HEK293 (cell line): ENCODE measurements at regions not wholly inside any gene's neighbourhood (a gene's known extent, or its start where the extent isn't known, plus 50 kb on each side); places are given as distances from the start of the nearest gene placed in this dataset.

Source experiments
- CTCF ChIA-PET: fragments of 350-600 bp; formaldehyde crosslinking; extraction: SDS; loops from one replicate; lab custom pipeline; 2021; ENCODE audit warnings: antibody characterized with exemption; lab: Yijun Ruan, JAX
- POLR2A ChIA-PET: fragments of 300-600 bp; formaldehyde crosslinking; extraction: SDS; loops from one replicate; lab custom pipeline; 2020; ENCODE audit warnings: antibody characterized with exemption, inconsistent platforms; lab: Yijun Ruan, JAX
- H3K27ac ChIP-seq: fragments of 200-500 bp; sonication (Bioruptor generic); 2 replicates; pipeline ENCODE4 v1.5.1; 2014; ENCODE audit warnings: low read depth, low read length, control low read depth, inconsistent platforms; ENCODE audit errors: extremely low read depth
- H3K36me3 ChIP-seq, 2 experiments: fragments of 200-500 bp in 1 of 2; sonication (Bioruptor generic) in 1 of 2; 1 replicate in 1 of 2; 2 replicates in 1 of 2; pipeline ENCODE4 v1.5.1; 2014 to 2017; ENCODE audit warnings: inconsistent platforms in 2 of 2, low read length in 2 of 2; ENCODE audit not compliant: control insufficient read depth in 2 of 2, insufficient read depth in 1 of 2
- H3K4me1 ChIP-seq: fragments of 200-500 bp; sonication (Bioruptor generic); 2 replicates; pipeline ENCODE4 v1.5.1; 2014; ENCODE audit warnings: mild to moderate bottlenecking, low read length, inconsistent platforms; ENCODE audit not compliant: control insufficient read depth, insufficient read depth
- H3K4me3 ChIP-seq: 2 replicates; pipeline ENCODE4 v1.5.1; 2011; ENCODE audit warnings: low read depth, mild to moderate bottlenecking, control low read depth, low read length, moderate library complexity
- H3K9me3 ChIP-seq: fragments of 200-500 bp; sonication (Bioruptor generic); 2 replicates; pipeline ENCODE4 v1.5.1; 2014; ENCODE audit warnings: low read depth, low read length, inconsistent platforms; ENCODE audit not compliant: control insufficient read depth, insufficient read depth
- BCL11B ChIP-seq: fragments of 450-650 bp; formaldehyde crosslinking; IDR thresholded peaks from 2 replicates; pipeline ENCODE4 v1.5.1; 2016; ENCODE audit warnings: low read depth, missing biosample characterization, missing genetic modification characterization
- GLI2 ChIP-seq: fragments of 450-650 bp; formaldehyde crosslinking; IDR thresholded peaks from 2 replicates; pipeline ENCODE4; 2017; ENCODE audit warnings: missing biosample characterization, missing genetic modification characterization, low read depth, borderline replicate concordance
- KLF7 ChIP-seq: fragments of 450-650 bp; formaldehyde crosslinking; IDR thresholded peaks from 2 replicates; pipeline ENCODE4 v1.5.1; 2016; ENCODE audit warnings: missing biosample characterization, missing genetic modification characterization, borderline replicate concordance
- RBAK ChIP-seq: fragments of 450-650 bp; formaldehyde crosslinking; IDR thresholded peaks from 2 replicates; pipeline ENCODE4 v1.5.1; 2016; ENCODE audit warnings: missing biosample characterization, missing genetic modification characterization
- SCRT1 ChIP-seq: fragments of 450-650 bp; formaldehyde crosslinking; IDR thresholded peaks from 2 replicates; pipeline ENCODE4 v1.5.1; 2016; ENCODE audit warnings: missing biosample characterization, missing genetic modification characterization, borderline replicate concordance
- ZNF146 ChIP-seq: fragments of 450-650 bp; formaldehyde crosslinking; IDR thresholded peaks from 2 replicates; pipeline ENCODE4 v1.5.1; 2016; ENCODE audit warnings: missing biosample characterization, missing genetic modification characterization
- ZNF169 ChIP-seq: fragments of 450-650 bp; formaldehyde crosslinking; IDR thresholded peaks from 2 replicates; pipeline ENCODE4 v1.5.1; 2016; ENCODE audit warnings: missing biosample characterization, missing genetic modification characterization
- ZNF202 ChIP-seq: fragments of 450-650 bp; formaldehyde crosslinking; IDR thresholded peaks from 2 replicates; pipeline ENCODE4 v1.5.1; 2016; ENCODE audit warnings: missing biosample characterization, missing genetic modification characterization, borderline replicate concordance
- ZNF280D ChIP-seq: fragments of 450-650 bp; formaldehyde crosslinking; IDR thresholded peaks from 2 replicates; pipeline ENCODE4 v1.5.1; 2016; ENCODE audit warnings: missing biosample characterization, missing genetic modification characterization
- ZNF394 ChIP-seq: fragments of 450-650 bp; formaldehyde crosslinking; IDR thresholded peaks from 2 replicates; pipeline ENCODE4 v1.5.1; 2016; ENCODE audit warnings: missing biosample characterization, missing genetic modification characterization, mild to moderate bottlenecking, moderate library complexity, borderline replicate concordance
- ZNF501 ChIP-seq: fragments of 450-650 bp; formaldehyde crosslinking; IDR thresholded peaks from 2 replicates; pipeline ENCODE4 v1.5.1; 2016; ENCODE audit warnings: missing biosample characterization, missing genetic modification characterization
- ZNF514 ChIP-seq: fragments of 450-650 bp; formaldehyde crosslinking; IDR thresholded peaks from 2 replicates; pipeline ENCODE4 v1.5.1; 2016; ENCODE audit warnings: missing biosample characterization, missing genetic modification characterization
- ZNF580 ChIP-seq: fragments of 450-650 bp; formaldehyde crosslinking; IDR thresholded peaks from 2 replicates; pipeline ENCODE4 v1.5.1; 2016; ENCODE audit warnings: missing biosample characterization, missing genetic modification characterization
- ZNF600 ChIP-seq: fragments of 450-650 bp; formaldehyde crosslinking; IDR thresholded peaks from 2 replicates; pipeline ENCODE4 v1.5.1; 2016; ENCODE audit warnings: missing biosample characterization, missing genetic modification characterization
- ZNF621 ChIP-seq: fragments of 450-650 bp; formaldehyde crosslinking; IDR thresholded peaks from 2 replicates; pipeline ENCODE4 v1.5.1; 2017; ENCODE audit warnings: missing biosample characterization, missing genetic modification characterization
- ZNF626 ChIP-seq: fragments of 450-650 bp; sonication (Bioruptor Pico); formaldehyde crosslinking; IDR thresholded peaks from 2 replicates; pipeline ENCODE4 v1.5.1; 2018; ENCODE audit warnings: missing biosample characterization, missing genetic modification characterization, inconsistent platforms
- ZNF677 ChIP-seq: fragments of 450-650 bp; IDR thresholded peaks from 2 replicates; pipeline ENCODE4 v1.5.0; 2018; ENCODE audit warnings: missing biosample characterization, mild to moderate bottlenecking, missing genetic modification characterization, moderate library complexity
- ZNF701 ChIP-seq: fragments of 450-650 bp; formaldehyde crosslinking; IDR thresholded peaks from 2 replicates; pipeline ENCODE4 v1.5.1; 2016; ENCODE audit warnings: missing biosample characterization, missing genetic modification characterization
- ZNF768 ChIP-seq: fragments of 450-650 bp; formaldehyde crosslinking; IDR thresholded peaks from 2 replicates; pipeline ENCODE4 v1.5.1; 2018; ENCODE audit warnings: missing biosample characterization, mild to moderate bottlenecking, missing genetic modification characterization
- ZNF792 ChIP-seq: fragments of 450-650 bp; formaldehyde crosslinking; IDR thresholded peaks from 2 replicates; pipeline ENCODE4 v1.5.1; 2016; ENCODE audit warnings: missing biosample characterization, missing genetic modification characterization
- ZNF843 ChIP-seq: fragments of 450-650 bp; formaldehyde crosslinking; IDR thresholded peaks from 2 replicates; pipeline ENCODE4 v1.5.1; 2016; ENCODE audit warnings: missing biosample characterization, missing genetic modification characterization
- ZSCAN23 ChIP-seq: fragments of 450-650 bp; formaldehyde crosslinking; IDR thresholded peaks from 2 replicates; pipeline ENCODE4 v1.5.1; 2016; ENCODE audit warnings: missing biosample characterization, missing genetic modification characterization
- ZSCAN4 ChIP-seq: fragments of 450-650 bp; formaldehyde crosslinking; IDR thresholded peaks from 2 replicates; pipeline ENCODE4 v1.5.1; 2017; ENCODE audit warnings: missing biosample characterization, missing genetic modification characterization
- TF ChIP-seq, protein P1 (sequence below): fragments of 450-650 bp; formaldehyde crosslinking; IDR thresholded peaks from 2 replicates; pipeline ENCODE4 v1.5.1; 2017; ENCODE audit warnings: missing biosample characterization, missing genetic modification characterization
- TF ChIP-seq, protein P2 (sequence below): fragments of 450-650 bp; formaldehyde crosslinking; IDR thresholded peaks from 2 replicates; pipeline ENCODE4 v1.5.1; 2016; ENCODE audit warnings: missing biosample characterization, missing genetic modification characterization, low read depth
- TF ChIP-seq, protein P3 (sequence below): fragments of 450-650 bp; formaldehyde crosslinking; IDR thresholded peaks from 2 replicates; pipeline ENCODE4 v1.5.1; 2016; ENCODE audit warnings: missing biosample characterization, missing genetic modification characterization

DNA sequence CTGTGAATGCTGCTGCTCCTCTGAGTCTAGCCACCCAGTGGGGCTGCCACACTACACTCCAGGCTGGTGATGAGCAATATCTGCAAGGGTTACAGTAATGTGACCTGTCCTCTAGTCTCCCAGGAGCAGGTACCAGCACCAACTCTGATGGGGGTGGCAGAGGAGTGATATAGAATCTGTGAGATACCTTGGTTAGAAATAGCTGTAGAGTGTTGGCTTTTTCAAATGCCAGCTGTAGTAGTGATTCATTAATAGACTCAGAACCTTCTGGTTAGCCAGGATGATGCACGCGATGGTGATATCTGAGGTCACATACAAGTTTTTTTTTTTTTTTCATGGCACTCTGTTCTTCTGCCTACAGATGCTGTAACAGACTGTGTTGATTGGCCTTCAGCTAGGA is 757.1 kb downstream of the INHBA start:
- no peak overlapping the region for H3K4me3 ChIP-seq
- H3K27ac ChIP-seq = no peak overlapping the region
- no peaks in the 10 kb centered on the region for H3K36me3 ChIP-seq
- TF ChIP-seq ZSCAN23 (tag by site-specific recombination) (no peak), ZNF621 (tag by site-specific recombination) (no peak), ZNF169 (no peak), ZNF792 (tag by site-specific recombination) (no peak), ZNF580 (tag by site-specific recombination) (no peak), ZNF146 (no peak), ZNF202 (tag by site-specific recombination) (no peak), SCRT1 (no peak), KLF7 (no peak), ZNF626 (no peak), ZNF501 (no peak)
- TF ChIP-seq, protein P1, sequence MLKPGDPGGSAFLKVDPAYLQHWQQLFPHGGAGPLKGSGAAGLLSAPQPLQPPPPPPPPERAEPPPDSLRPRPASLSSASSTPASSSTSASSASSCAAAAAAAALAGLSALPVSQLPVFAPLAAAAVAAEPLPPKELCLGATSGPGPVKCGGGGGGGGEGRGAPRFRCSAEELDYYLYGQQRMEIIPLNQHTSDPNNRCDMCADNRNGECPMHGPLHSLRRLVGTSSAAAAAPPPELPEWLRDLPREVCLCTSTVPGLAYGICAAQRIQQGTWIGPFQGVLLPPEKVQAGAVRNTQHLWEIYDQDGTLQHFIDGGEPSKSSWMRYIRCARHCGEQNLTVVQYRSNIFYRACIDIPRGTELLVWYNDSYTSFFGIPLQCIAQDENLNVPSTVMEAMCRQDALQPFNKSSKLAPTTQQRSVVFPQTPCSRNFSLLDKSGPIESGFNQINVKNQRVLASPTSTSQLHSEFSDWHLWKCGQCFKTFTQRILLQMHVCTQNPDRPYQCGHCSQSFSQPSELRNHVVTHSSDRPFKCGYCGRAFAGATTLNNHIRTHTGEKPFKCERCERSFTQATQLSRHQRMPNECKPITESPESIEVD (tag by site-specific recombination) = no peak
- peaks cover 4% of the 10 kb centered on the region for H3K9me3 ChIP-seq
- CTCF ChIA-PET = no interaction called here
- H3K4me1 ChIP-seq = no peaks in the 10 kb centered on the region
- POLR2A ChIA-PET = no interaction called here

DNA sequence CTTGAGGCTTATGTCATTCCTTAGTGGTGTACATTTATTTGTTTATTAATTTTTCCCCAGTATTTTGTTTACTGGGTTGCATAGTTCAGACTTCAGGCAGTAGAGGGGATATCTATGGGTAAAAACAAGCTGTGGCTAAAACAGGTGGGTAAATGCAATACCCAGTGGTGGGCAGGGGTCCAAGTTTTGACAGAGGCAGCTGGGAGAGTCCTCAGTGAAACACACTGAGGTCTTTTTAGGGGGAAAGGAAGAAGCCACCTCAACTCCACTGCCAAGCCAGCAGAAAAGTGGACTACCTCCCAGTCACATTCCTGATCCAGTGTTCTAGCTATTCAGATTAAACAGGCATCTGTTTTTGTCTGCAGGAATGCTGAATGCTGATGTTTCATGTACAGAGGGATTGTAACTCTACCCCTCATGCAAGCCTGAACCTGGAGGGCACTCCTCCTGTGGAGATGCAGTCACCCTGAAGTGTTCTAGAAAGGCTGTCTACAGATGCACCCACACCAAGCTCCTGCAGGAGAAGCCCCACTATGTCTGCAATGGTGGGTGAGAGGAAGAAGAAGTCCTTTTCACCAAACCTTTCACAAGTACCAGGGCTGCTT is 757.8 kb downstream of the INHBA start:
- peaks cover 4% of the 10 kb centered on the region for H3K9me3 ChIP-seq
- CTCF ChIA-PET = no interaction called here
- no peak overlapping the region for H3K27ac ChIP-seq
- POLR2A ChIA-PET = no interaction called here
- no peak overlapping the region for H3K4me3 ChIP-seq
- H3K36me3 ChIP-seq = no peaks in the 10 kb centered on the region
- no peaks in the 10 kb centered on the region for H3K4me1 ChIP-seq
- TF ChIP-seq ZNF768 (tag by site-specific recombination) = no peak
- TF ChIP-seq ZNF843 (tag by site-specific recombination) = no peak
- TF ChIP-seq ZNF280D = no peak
- TF ChIP-seq ZNF600 (tag by site-specific recombination) = no peak
- TF ChIP-seq GLI2 (tag by site-specific recombination) = no peak
- TF ChIP-seq ZSCAN4 (tag by site-specific recombination) = no peak
- no peak for TF ChIP-seq ZNF701 (tag by site-specific recombination)
- TF ChIP-seq ZNF677 (tag by site-specific recombination) = no peak
- no peak for TF ChIP-seq BCL11B
- TF ChIP-seq ZNF514 (tag by site-specific recombination) = no peak
- no peak for TF ChIP-seq ZNF394 (tag by site-specific recombination)
- TF ChIP-seq, protein P2, sequence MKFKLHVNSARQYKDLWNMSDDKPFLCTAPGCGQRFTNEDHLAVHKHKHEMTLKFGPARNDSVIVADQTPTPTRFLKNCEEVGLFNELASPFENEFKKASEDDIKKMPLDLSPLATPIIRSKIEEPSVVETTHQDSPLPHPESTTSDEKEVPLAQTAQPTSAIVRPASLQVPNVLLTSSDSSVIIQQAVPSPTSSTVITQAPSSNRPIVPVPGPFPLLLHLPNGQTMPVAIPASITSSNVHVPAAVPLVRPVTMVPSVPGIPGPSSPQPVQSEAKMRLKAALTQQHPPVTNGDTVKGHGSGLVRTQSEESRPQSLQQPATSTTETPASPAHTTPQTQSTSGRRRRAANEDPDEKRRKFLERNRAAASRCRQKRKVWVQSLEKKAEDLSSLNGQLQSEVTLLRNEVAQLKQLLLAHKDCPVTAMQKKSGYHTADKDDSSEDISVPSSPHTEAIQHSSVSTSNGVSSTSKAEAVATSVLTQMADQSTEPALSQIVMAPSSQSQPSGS = no peak
- no peak for TF ChIP-seq RBAK (tag by site-specific recombination)
- TF ChIP-seq, protein P3, sequence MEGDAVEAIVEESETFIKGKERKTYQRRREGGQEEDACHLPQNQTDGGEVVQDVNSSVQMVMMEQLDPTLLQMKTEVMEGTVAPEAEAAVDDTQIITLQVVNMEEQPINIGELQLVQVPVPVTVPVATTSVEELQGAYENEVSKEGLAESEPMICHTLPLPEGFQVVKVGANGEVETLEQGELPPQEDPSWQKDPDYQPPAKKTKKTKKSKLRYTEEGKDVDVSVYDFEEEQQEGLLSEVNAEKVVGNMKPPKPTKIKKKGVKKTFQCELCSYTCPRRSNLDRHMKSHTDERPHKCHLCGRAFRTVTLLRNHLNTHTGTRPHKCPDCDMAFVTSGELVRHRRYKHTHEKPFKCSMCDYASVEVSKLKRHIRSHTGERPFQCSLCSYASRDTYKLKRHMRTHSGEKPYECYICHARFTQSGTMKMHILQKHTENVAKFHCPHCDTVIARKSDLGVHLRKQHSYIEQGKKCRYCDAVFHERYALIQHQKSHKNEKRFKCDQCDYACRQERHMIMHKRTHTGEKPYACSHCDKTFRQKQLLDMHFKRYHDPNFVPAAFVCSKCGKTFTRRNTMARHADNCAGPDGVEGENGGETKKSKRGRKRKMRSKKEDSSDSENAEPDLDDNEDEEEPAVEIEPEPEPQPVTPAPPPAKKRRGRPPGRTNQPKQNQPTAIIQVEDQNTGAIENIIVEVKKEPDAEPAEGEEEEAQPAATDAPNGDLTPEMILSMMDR (tag by site-specific recombination) = no peak
